Endothelial cell of umbilical vein (primary cell): ENCODE measurements at regions not wholly inside any gene's neighbourhood (a gene's known extent, or its start where the extent isn't known, plus 50 kb on each side); places are given as distances from the start of the nearest gene placed in this dataset.

Source experiments
- CTCF ChIP-seq, 2 donors: IDR thresholded peaks; 1 replicate in 1 of 2; 2 replicates in 1 of 2; pipeline ENCODE4 v1.5.1; 2011; ENCODE audit warnings: low read length in 2 of 2, mild to moderate bottlenecking in 2 of 2, moderate library complexity in 2 of 2, control low read depth in 1 of 2, inconsistent platforms in 1 of 2, low read depth in 1 of 2; ENCODE audit not compliant: insufficient read depth in 1 of 2; ENCODE audit errors: extremely low read depth in 1 of 2
- EZH2 ChIP-seq: IDR thresholded peaks from 2 replicates; pipeline ENCODE4 v1.6.1; 2012; ENCODE audit warnings: borderline replicate concordance, low read depth, mild to moderate bottlenecking, moderate library complexity, low read length, inconsistent platforms; ENCODE audit not compliant: severe bottlenecking
- GATA2 ChIP-seq: IDR thresholded peaks from 2 replicates; pipeline ENCODE4 v1.7.0; 2011; ENCODE audit warnings: low read depth, mild to moderate bottlenecking, moderate library complexity, mixed read lengths, low read length; ENCODE audit not compliant: insufficient read length, insufficient read depth
- JUN ChIP-seq: IDR thresholded peaks from 2 replicates; pipeline ENCODE4 v1.6.1; 2011; ENCODE audit warnings: borderline replicate concordance, low read depth; ENCODE audit not compliant: insufficient read length, insufficient read depth
- MAX ChIP-seq: IDR thresholded peaks from 2 replicates; pipeline ENCODE4 v1.6.1; 2011; ENCODE audit not compliant: insufficient read depth, insufficient read length
- MYC ChIP-seq: IDR thresholded peaks from one replicate; pipeline ENCODE4 v1.6.1; 2011; ENCODE audit warnings: mild to moderate bottlenecking, low read depth, low read length
- POLR2A ChIP-seq: IDR thresholded peaks from 2 replicates; pipeline ENCODE4 v1.6.1; 2012; ENCODE audit warnings: low read depth, mild to moderate bottlenecking, control low read depth, low read length
- POLR2AphosphoS5 ChIP-seq: IDR thresholded peaks from 2 replicates; pipeline ENCODE4 v1.6.1; 2012; ENCODE audit warnings: low read depth, mild to moderate bottlenecking, control low read depth, low read length, moderate library complexity; ENCODE audit not compliant: insufficient read depth

- TF ChIP-seq GATA2 (no peak), CTCF (IDR thresholded peaks at IDR 0.05; ENCODE audit: extremely low read depth in 1 of 2, insufficient read depth in 1 of 2, low read depth in 1 of 2, low read length in 2 of 2) (no peak), MAX (no peak), POLR2AphosphoS5 (no peak), POLR2A (no peak), EZH2 (no peak), MYC (no peak), JUN (no peak)
Observed at GRCh38 chr2:82636402-82637020, 1822.6 kb downstream of the SUCLG1 start.
